ENCODE measurements at regions not wholly inside any gene's neighbourhood (a gene's known extent, or its start where the extent isn't known, plus 50 kb on each side); places are given as distances from the start of the nearest gene placed in this dataset.

DNA sequence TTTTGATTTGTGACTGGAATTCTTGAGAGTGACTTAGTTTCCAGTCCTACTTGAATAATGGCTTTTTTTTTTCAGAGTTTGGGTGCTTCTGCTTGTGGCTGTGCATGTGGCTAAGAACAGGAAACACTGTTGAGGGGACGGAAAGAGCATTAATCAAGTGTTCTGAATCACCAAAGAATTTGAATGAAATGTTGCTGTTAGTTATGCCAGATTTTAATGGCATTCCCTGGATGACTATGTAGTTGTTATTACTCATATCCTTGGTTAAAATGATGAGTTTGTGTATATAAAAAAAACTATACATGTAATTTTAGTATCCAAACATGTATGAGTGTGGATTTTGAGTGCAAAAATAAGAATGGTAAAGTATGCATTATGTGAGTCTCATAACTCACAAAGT, 347.9 kb downstream of the BCAT1 start:
- Histone ChIP-seq H3K4me1 (ENCODE audit: control insufficient read depth in 1 of 2, insufficient read depth in 2 of 2, low read length in 2 of 2) (no peaks in the 10 kb centered on the region), H3K27me3 (ENCODE audit: low read depth, low read length) (no peaks in the 10 kb centered on the region), H3K9me3 (ENCODE audit: control insufficient read depth in 1 of 2, low read length in 2 of 2) (no peaks in the 10 kb centered on the region), H3K4me3 (ENCODE audit: low read depth in 1 of 2, low read length in 2 of 2) (no peak overlapping the region), H3K27ac (ENCODE audit: low read length) (no peak overlapping the region), H3K36me3 (ENCODE audit: control insufficient read depth in 1 of 2, insufficient read depth in 2 of 2, low read length in 2 of 2) (no peaks in the 10 kb centered on the region)

DNA sequence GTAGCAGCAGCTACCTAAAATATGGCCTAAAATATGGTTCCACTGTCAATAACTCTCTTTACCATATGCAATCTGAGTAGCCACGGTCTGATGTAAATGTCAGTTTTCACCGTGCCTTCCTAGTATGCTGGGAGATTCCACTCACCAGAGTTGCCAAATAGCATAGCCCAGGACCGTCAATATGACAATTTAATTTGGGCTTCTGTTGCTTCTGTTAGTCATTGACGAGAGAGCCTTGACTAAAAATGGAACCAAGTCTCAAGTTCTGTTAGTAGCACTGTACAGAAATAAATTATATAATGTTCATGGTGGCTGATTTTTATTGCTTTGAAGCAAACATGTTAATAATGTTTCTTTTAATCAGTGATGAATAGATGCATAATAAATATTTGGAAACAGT, 348.4 kb downstream of the BCAT1 start:
- Histone ChIP-seq H3K9me3 (ENCODE audit: control insufficient read depth in 1 of 2, low read length in 2 of 2) (no peaks in the 10 kb centered on the region), H3K36me3 (ENCODE audit: control insufficient read depth in 1 of 2, insufficient read depth in 2 of 2, low read length in 2 of 2) (no peaks in the 10 kb centered on the region), H3K27ac (ENCODE audit: low read length) (no peak overlapping the region), H3K4me3 (ENCODE audit: low read depth in 1 of 2, low read length in 2 of 2) (no peak overlapping the region), H3K4me1 (ENCODE audit: control insufficient read depth in 1 of 2, insufficient read depth in 2 of 2, low read length in 2 of 2) (no peaks in the 10 kb centered on the region), H3K27me3 (ENCODE audit: low read depth, low read length) (no peaks in the 10 kb centered on the region)

DNA sequence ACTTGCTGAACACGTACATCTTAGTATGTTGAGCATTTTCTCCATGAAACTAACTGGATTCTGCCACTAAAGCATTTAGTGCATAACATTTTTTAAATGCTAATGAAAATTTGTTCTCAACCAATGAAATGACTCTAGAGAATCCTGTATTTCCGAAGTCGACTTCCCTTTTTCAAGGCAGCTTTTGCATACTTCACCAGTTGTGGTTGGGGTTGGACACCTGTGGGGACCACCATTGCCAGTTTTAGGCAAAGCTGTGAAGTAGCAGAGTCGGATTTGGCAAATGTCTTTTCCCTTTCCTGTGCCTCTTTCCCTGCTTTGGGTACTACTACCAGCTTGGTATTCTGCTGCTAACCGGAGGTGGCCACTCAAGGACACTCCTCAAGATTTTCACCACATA, 349.2 kb downstream of the BCAT1 start:
- no peaks in the 10 kb centered on the region for H3K4me1 ChIP-seq (ENCODE audit: control insufficient read depth in 1 of 2, insufficient read depth in 2 of 2, low read length in 2 of 2)
- H3K9me3 ChIP-seq (ENCODE audit: control insufficient read depth in 1 of 2, low read length in 2 of 2) = no peaks in the 10 kb centered on the region
- no peak overlapping the region for H3K27ac ChIP-seq (ENCODE audit: low read length)
- no peaks in the 10 kb centered on the region for H3K36me3 ChIP-seq (ENCODE audit: control insufficient read depth in 1 of 2, insufficient read depth in 2 of 2, low read length in 2 of 2)
- H3K27me3 ChIP-seq (ENCODE audit: low read depth, low read length) = no peaks in the 10 kb centered on the region
- no peak overlapping the region for H3K4me3 ChIP-seq (ENCODE audit: low read depth in 1 of 2, low read length in 2 of 2)

DNA sequence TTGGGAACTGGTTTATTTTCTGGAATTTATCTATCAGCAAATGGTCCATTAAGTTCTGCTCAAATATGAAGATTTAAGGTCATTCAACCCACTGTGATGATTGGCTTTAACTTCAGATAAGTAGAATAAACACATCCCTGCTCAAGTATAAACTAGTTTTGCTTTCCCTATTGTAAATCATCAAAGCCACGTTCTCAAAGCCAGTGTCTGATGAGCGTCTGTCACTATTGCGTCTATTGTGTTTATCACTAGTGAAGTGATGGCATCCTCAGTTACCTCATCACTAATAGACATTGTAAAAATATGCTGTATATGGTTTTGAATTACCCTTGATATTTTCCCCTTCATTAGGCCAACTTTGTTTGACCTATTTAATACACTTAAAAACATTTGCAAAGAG, 351.3 kb downstream of the BCAT1 start:
- no peaks in the 10 kb centered on the region for H3K36me3 ChIP-seq (ENCODE audit: control insufficient read depth in 1 of 2, insufficient read depth in 2 of 2, low read length in 2 of 2)
- no peak overlapping the region for H3K4me3 ChIP-seq (ENCODE audit: low read depth in 1 of 2, low read length in 2 of 2)
- no peak overlapping the region for H3K27ac ChIP-seq (ENCODE audit: low read length)
- no peaks in the 10 kb centered on the region for H3K27me3 ChIP-seq (ENCODE audit: low read depth, low read length)
- no peaks in the 10 kb centered on the region for H3K9me3 ChIP-seq (ENCODE audit: control insufficient read depth in 1 of 2, low read length in 2 of 2)
- H3K4me1 ChIP-seq (ENCODE audit: control insufficient read depth in 1 of 2, insufficient read depth in 2 of 2, low read length in 2 of 2) = no peaks in the 10 kb centered on the region

DNA sequence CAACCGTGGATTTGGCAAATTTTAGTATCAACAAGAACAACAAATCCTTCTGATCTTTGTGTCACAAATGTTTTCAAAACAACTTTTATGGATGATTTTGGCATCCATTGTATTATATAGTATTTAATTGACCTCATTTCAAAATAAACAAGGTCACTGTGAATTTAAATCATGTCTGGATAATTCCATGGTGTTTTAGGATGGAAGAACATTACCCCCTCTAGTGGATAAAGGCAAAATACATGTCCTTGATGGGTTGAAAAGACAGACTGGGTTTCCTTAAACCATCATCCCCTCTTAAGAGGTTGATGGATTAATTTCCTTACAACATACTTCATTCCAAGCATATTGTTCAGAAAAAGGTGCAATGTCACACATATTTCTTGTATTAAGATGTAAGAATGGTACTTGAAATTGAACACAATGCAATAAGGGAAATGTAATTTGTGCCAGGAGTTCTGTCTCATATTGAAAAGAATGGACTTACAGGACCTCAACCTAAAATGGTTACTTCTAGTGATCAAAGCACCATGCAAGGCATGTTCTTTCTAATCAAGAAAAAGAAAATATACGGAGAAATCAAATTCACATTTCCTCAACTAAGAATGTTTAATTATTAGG, 352.0 kb downstream of the BCAT1 start:
- no peaks in the 10 kb centered on the region for H3K36me3 ChIP-seq (ENCODE audit: control insufficient read depth in 1 of 2, insufficient read depth in 2 of 2, low read length in 2 of 2)
- H3K27ac ChIP-seq (ENCODE audit: low read length) = no peak overlapping the region
- no peaks in the 10 kb centered on the region for H3K9me3 ChIP-seq (ENCODE audit: control insufficient read depth in 1 of 2, low read length in 2 of 2)
- H3K4me3 ChIP-seq (ENCODE audit: low read depth in 1 of 2, low read length in 2 of 2) = no peak overlapping the region
- no peaks in the 10 kb centered on the region for H3K4me1 ChIP-seq (ENCODE audit: control insufficient read depth in 1 of 2, insufficient read depth in 2 of 2, low read length in 2 of 2)
- H3K27me3 ChIP-seq (ENCODE audit: low read depth, low read length) = no peaks in the 10 kb centered on the region

DNA sequence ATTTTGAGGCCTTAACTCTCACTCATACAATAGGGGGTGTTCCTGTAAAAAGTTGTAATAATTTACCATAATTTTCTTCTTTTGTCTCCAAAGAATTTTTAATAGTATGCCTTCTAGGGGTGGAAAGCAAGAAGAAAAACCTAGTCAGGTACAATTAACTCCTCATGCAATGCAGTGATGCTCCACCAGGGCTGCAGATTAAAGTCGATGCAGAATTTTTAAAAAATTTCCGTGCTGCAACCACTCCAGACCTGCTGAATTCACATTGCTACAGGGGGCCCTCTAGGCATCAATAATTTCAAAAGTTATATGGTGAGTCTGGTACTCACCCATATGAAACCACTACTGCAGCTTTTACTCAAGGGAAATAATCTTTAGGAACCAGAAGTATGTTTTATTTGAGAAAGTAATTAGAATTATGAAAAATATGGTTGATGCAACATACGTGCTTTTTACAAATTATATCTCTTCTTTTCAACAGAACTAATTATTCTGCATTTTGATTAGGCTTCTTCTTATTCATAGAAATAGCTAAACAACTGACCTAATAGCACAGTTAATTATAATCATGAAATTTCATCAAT, 353.2 kb downstream of the BCAT1 start:
- Histone ChIP-seq H3K9me3 (ENCODE audit: control insufficient read depth in 1 of 2, low read length in 2 of 2) (no peaks in the 10 kb centered on the region), H3K27ac (ENCODE audit: low read length) (no peak overlapping the region), H3K4me3 (ENCODE audit: low read depth in 1 of 2, low read length in 2 of 2) (no peak overlapping the region), H3K36me3 (ENCODE audit: control insufficient read depth in 1 of 2, insufficient read depth in 2 of 2, low read length in 2 of 2) (no peaks in the 10 kb centered on the region), H3K4me1 (ENCODE audit: control insufficient read depth in 1 of 2, insufficient read depth in 2 of 2, low read length in 2 of 2) (no peaks in the 10 kb centered on the region), H3K27me3 (ENCODE audit: low read depth, low read length) (no peaks in the 10 kb centered on the region)

DNA sequence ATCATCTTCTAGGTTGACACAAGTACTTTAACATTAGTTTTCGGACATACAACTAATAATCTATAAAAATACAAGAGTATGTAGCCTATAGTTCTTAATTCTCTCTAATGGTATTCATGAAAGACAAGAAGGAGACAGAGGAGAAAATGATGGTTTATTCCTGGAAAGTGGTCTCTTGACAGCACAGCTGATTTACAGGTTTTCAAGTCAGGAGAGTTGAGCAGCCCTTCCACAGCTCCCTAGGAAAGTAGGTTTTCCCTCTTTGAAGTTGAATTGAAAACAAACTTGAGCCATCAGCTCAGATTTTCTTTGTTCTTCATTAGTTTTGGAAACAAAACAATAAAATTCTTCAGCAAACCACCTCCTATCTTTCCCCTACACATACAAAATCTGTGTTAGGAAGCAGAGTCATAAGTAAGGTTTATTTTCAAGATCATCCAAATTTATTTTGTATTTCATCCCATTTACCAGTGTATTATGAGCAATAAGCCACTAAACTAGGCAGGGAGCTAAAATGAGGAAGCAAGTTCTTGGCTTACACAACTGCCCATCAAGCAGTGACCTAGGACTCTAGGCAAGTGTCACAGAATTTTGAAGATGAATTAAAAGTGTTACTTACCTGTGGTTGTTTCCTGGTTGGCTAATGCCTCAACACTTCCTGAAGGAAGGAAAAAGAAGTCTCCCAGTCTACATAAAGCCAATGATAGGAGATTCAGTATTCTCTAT, 357.0 kb downstream of the BCAT1 start:
- Histone ChIP-seq H3K27ac (ENCODE audit: low read length) (no peak overlapping the region), H3K4me1 (ENCODE audit: control insufficient read depth in 1 of 2, insufficient read depth in 2 of 2, low read length in 2 of 2) (no peaks in the 10 kb centered on the region), H3K9me3 (ENCODE audit: control insufficient read depth in 1 of 2, low read length in 2 of 2) (no peaks in the 10 kb centered on the region), H3K36me3 (ENCODE audit: control insufficient read depth in 1 of 2, insufficient read depth in 2 of 2, low read length in 2 of 2) (no peaks in the 10 kb centered on the region), H3K4me3 (ENCODE audit: low read depth in 1 of 2, low read length in 2 of 2) (no peak overlapping the region), H3K27me3 (ENCODE audit: low read depth, low read length) (no peaks in the 10 kb centered on the region)

DNA sequence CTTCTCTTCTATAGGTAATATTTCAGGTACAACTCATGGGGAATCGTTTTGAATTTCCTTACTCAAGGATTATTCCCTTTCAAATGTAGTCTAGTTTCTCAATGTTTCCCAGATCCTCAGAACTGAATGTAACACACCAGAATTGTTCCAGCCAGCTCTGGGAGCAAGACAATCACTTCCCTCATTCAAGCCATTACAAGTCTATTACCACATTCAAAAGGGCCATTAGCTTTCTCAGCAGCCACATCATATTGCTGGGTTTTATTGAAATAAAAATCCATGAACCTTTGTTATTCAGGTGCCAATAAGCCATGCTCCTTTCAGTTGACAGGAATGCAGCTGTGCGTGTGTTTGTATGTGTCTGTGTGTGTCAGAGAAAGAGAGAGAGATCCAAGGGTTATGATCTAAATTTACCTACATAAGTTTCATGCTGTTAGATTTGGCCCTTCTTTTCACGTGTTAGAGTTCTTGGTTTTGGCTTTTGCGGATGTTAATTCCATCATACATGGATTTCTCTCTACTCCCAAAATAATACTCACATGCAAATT, 357.7 kb downstream of the BCAT1 start:
- Histone ChIP-seq H3K4me1 (ENCODE audit: control insufficient read depth in 1 of 2, insufficient read depth in 2 of 2, low read length in 2 of 2) (no peaks in the 10 kb centered on the region), H3K27ac (ENCODE audit: low read length) (no peak overlapping the region), H3K4me3 (ENCODE audit: low read depth in 1 of 2, low read length in 2 of 2) (no peak overlapping the region), H3K36me3 (ENCODE audit: control insufficient read depth in 1 of 2, insufficient read depth in 2 of 2, low read length in 2 of 2) (no peaks in the 10 kb centered on the region), H3K9me3 (ENCODE audit: control insufficient read depth in 1 of 2, low read length in 2 of 2) (no peaks in the 10 kb centered on the region), H3K27me3 (ENCODE audit: low read depth, low read length) (no peaks in the 10 kb centered on the region)

DNA sequence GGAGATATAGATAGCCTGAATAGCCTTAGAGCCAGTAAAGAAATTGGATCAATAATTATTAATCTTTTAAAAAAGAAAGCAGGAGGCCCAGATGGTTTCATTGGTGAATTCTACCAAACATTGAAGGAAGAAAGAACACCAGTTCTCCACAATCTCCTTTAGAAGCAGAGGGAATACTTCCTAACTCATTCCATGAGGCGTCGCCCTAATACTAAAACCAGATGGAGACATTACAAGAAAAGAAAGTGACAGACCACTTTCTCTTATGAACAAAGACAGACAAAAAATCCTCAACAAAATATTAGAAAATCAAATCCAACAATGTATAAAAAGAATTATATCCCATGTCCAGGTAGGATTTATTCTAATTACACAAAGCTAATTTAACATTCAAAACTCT, 362.6 kb downstream of the BCAT1 start:
- Histone ChIP-seq H3K27ac (ENCODE audit: low read length) (no peak overlapping the region), H3K9me3 (ENCODE audit: control insufficient read depth in 1 of 2, low read length in 2 of 2) (no peaks in the 10 kb centered on the region), H3K27me3 (ENCODE audit: low read depth, low read length) (no peaks in the 10 kb centered on the region), H3K36me3 (ENCODE audit: control insufficient read depth in 1 of 2, insufficient read depth in 2 of 2, low read length in 2 of 2) (no peaks in the 10 kb centered on the region), H3K4me3 (ENCODE audit: low read depth in 1 of 2, low read length in 2 of 2) (no peak overlapping the region), H3K4me1 (ENCODE audit: control insufficient read depth in 1 of 2, insufficient read depth in 2 of 2, low read length in 2 of 2) (no peaks in the 10 kb centered on the region)

DNA sequence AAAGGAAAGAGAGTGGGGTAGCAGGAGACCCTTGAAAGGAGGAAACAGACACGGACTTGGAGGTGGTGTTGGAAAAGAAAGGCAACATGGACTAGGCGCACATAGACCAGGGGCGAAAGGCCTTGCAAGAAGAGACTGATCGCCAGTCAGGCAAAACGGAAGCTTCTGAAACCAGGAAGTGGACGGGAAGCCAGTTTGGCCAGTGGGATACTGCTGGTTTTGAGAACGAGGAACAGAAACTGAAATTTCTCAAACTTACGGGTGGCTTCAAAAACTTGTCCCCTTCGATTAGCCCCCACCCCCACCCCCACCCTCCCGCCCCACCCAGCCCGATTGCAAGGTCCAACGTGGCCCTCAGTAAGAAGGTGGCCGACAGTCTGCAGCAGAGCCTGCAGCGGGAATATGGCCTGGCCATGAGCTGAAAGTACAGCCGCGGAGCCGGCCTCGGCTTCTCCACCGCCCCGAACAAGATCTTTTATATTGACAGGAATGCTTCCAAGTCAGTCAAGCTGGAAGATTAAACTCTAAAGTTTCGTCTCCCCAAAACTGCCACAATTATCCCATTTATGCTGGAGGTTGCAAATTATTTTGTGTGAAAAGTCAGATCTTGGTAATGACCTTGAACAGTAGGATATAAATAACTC, 364.7 kb downstream of the BCAT1 start:
- H3K4me1 ChIP-seq (ENCODE audit: control insufficient read depth in 1 of 2, insufficient read depth in 2 of 2, low read length in 2 of 2) = no peaks in the 10 kb centered on the region

DNA sequence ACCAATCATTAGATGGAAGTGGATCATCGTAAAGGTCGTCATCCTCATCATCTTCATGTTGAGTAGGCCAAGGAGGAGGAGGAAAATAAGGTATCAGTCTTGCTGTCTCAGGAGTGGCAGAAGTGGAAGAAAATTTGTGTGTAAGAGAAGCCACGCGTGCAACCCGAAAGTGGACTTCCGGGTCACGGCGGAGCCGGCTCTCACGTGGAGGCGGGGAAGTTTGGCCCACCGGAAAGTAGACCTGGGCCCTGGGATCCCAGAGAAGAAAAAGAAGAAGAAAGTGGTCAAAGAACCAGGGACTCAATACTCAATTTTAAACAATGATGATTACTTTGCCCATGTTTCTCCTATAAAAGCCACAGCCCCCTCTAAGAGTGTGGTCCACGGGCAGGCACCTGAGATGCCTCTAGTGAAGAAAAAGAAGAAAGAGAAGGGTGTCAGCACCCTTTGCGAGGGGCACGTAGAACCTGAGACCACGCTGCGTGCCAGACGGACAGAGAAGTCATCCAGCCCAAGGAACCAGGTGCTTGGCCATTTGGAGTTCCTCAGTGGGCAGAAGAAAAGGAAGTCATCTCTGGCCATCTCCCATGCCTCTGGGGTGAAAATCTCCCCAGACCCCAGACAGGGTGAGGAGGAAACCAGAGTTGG, 365.8 kb downstream of the BCAT1 start:
- Histone ChIP-seq H3K9me3 (ENCODE audit: control insufficient read depth in 1 of 2, low read length in 2 of 2) (peaks cover 0 to 7% of the 10 kb centered on the region in 2 donors), H3K4me1 (ENCODE audit: control insufficient read depth in 1 of 2, insufficient read depth in 2 of 2, low read length in 2 of 2) (no peaks in the 10 kb centered on the region), H3K27ac (ENCODE audit: low read length) (no peak overlapping the region), H3K4me3 (ENCODE audit: low read depth in 1 of 2, low read length in 2 of 2) (no peak overlapping the region), H3K36me3 (ENCODE audit: control insufficient read depth in 1 of 2, insufficient read depth in 2 of 2, low read length in 2 of 2) (no peaks in the 10 kb centered on the region), H3K27me3 (ENCODE audit: low read depth, low read length) (no peaks in the 10 kb centered on the region)

More for the DNA sequence above, 364.7 kb downstream of the BCAT1 start:
- Histone ChIP-seq H3K27ac (ENCODE audit: low read length) (no peak overlapping the region), H3K4me3 (ENCODE audit: low read depth in 1 of 2, low read length in 2 of 2) (no peak overlapping the region), H3K9me3 (ENCODE audit: control insufficient read depth in 1 of 2, low read length in 2 of 2) (peaks cover 0 to 7% of the 10 kb centered on the region in 2 donors), H3K27me3 (ENCODE audit: low read depth, low read length) (no peaks in the 10 kb centered on the region), H3K36me3 (ENCODE audit: control insufficient read depth in 1 of 2, insufficient read depth in 2 of 2, low read length in 2 of 2) (no peaks in the 10 kb centered on the region)
